ENCODE measurements at regions not wholly inside any gene's neighbourhood (a gene's known extent, or its start where the extent isn't known, plus 50 kb on each side); places are given as distances from the start of the nearest gene placed in this dataset.

DNA sequence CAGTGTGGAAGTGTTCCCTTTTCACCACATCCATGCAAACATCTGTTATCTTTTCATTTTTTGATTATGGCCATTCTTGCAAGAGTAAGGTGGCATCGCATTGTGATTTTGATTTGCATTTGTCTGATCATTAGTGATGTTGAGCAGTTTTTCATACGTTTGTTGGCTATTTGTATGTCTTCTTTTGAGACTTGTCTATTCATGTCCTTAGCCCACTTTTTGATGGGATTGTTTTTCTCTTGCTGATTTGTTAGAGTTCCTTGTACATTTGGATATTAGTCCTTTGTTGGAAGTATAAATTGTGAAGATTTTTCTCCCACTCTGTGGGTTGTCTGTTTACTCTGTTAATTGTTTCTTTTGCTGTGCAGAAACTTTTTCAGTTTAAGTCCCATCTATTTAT lies 244.5 kb upstream of the PRICKLE1 start:
- TF ChIP-seq, protein P1, sequence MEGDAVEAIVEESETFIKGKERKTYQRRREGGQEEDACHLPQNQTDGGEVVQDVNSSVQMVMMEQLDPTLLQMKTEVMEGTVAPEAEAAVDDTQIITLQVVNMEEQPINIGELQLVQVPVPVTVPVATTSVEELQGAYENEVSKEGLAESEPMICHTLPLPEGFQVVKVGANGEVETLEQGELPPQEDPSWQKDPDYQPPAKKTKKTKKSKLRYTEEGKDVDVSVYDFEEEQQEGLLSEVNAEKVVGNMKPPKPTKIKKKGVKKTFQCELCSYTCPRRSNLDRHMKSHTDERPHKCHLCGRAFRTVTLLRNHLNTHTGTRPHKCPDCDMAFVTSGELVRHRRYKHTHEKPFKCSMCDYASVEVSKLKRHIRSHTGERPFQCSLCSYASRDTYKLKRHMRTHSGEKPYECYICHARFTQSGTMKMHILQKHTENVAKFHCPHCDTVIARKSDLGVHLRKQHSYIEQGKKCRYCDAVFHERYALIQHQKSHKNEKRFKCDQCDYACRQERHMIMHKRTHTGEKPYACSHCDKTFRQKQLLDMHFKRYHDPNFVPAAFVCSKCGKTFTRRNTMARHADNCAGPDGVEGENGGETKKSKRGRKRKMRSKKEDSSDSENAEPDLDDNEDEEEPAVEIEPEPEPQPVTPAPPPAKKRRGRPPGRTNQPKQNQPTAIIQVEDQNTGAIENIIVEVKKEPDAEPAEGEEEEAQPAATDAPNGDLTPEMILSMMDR (IDR thresholded peaks at IDR 0.05): no peak
- TF ChIP-seq POLR2A (IDR thresholded peaks at IDR 0.05): no peak
- no peak for TF ChIP-seq EP300 (IDR thresholded peaks at IDR 0.05)

Data from tibial nerve (tissue), 4 donors.